HT1080 (cell line): ENCODE measurements at regions not wholly inside any gene's neighbourhood (a gene's known extent, or its start where the extent isn't known, plus 50 kb on each side); places are given as distances from the start of the nearest gene placed in this dataset.

ENCODE experiments used
- DNase-seq: peaks from one replicate; pipeline ENCODE4 v3.0.0-alpha.2; 2015; ENCODE audit warnings: low read depth

DNA sequence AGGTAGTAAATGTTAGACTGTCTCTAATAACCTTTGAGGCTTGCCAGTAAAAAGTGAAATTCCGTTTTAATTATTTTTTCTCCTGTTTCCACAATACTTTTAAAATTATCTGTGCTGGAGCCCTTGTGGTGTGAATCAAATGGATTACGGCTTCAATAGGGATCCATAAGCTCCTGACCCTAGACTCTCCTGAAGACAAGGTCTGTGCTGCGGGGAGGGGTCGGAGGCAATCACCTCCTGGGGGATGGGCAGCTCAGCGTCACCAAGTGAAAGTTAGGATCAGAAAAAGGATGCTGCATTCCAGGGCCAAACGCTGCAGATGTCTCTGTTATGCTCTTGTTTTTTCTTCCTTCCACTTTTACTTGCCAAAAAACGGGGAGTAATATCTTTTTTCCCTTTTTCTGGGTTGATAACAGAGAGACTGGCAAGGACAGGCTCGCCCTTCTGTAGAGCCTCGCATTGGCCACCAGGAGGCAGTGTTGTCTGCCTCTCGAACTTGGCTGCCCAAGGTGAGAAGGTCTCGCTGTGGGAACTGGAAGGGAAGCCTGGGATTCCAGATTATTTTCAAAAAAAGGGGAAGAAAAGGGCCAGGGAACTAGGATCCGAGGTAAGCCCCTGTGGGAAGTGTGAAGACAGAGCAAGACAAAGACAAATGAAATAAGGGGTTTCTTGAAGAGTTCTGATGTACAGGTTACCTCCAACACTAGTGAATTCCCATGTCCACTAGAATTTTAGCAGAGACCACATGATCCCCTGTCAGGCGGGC, 621.9 kb downstream of the ACTR3B start:
- DNase-seq: peak; percentile 44

DNA sequence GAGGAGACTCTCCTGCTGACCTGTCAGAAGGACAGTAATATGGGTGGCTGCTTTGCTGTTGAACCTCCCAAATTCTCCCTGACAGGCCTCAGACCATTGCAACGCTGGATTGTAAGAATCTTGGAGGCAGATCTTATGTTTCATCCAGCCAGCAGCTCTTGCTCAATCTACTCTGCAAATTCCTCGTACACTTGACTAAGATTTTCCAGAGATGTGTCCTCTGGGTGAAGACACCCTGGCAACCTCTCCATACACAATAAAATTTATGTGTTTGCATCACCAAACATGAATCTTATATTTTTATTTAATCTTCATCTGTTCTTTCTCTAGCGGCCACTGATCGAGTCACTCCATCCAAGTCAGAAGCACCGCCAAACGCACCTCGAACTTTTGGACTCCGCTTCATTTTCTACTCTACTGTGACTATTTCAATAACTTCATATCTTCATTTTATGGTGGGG, 623.1 kb downstream of the ACTR3B start:
- no peak for DNase-seq

DNA sequence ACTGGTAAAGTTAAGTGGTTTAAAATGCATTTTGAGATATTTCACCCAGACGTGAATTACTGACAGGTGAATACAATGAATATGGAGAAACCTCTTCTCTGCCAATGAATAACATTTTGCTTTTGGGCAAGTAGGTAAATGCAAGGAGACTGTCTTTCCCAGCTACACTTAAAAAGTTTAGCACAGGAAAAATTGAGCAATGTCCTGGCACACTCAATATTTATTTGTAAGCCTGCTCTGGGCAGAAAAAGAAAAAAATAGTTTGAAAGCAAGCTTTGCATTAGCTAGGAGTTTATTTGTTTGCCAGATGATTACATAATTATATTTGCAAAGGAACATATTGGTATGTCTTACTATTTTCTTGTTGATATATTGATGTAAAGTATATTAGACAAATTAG, 624.2 kb downstream of the ACTR3B start:
- no peak for DNase-seq

DNA sequence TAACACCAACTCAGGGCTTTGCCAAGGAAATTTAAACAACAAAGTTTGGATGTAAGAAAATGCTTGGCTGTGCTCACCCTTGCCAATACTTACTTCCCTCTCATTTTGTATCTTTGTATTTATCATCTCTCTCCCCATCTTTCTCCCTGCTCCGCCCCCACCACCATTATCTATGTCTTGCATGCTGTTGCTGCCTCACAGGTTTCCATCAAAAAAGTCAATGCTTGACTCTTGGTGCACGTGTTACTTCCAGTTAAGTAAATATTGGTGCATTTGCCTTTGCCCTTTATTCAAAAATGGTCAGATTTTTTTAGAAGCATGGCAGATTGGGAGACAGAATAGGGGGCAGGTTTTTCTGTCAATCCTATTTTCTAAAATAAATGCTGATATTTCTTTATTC, 626.0 kb downstream of the ACTR3B start:
- no peak for DNase-seq

DNA sequence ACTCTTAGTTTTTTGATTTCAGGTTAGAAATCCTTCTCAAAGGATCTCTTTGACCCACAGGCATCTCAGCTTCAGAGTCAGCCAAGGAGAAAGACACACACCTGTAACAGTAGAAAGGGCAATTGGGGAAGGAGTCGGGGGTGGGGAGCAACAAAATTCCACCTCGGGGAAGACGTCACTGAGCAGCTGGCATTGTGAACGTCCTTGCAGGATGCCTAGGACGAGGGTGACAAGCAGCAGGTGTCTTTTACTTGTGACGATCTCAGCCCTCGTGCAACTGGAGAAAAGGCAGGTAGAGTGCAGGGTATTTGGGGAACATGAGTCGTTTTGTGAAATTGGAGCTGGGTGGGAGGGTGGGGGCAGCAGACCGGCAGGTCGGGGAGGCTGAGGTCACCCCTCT, 627.0 kb downstream of the ACTR3B start:
- DNase-seq: no peak

DNA sequence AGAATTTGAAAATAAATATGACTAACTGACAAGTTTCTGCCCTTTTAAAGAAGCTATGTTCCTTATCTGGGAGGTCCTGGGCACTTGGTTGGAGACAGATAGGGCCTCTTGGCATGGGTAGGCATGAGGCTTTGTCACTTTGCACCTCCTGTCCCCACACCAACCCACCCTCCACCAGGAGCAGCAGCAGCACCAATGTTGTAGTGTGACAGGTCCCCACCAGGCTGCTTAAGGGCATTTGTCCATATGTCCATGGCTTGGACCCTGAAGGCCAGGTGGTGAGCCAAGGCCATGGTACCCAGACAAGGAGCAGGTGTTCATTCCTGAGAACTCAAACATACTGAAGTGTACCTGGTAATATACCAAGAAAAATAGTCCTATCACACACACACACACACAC, 629.1 kb downstream of the ACTR3B start:
- DNase-seq: no peak

DNA sequence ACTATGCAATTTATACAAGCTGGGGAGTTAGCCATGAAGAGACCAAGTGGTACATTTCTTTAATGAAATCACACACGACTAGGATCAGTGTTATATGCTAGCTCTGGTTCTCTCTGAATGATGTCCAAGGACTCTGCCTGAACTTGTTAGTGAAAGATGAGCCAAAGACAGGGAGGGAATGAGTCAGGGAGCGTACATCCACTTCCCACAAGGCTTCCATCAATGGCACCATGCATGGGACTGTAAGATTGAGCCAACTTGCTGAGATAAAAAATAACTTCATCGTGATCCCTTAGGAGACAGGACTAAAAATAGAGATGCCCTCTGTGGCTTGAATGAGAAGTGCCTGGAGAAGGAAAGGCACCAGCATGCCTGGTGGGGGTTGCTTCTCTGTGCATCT, 629.7 kb downstream of the ACTR3B start:
- DNase-seq: no peak

DNA sequence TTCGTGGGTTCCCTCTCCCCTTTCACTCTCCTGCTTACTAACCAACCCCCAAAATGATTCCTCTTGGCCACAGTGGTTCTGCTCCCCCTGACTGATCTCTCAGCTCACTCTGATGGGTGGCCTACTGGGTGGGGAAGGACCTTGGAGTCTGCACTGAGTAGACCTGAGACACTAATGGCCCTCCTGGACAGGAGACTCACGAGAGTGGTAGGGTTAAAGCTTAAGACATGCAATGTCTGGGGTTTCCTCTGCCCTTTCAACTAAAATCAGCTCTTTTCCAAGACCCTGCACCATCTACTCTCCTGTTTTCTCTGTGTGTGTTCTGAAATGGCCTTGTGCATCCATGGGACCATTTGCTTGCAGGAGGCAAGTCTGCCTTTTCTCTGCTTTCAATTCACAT, 631.4 kb downstream of the ACTR3B start:
- DNase-seq: no peak

DNA sequence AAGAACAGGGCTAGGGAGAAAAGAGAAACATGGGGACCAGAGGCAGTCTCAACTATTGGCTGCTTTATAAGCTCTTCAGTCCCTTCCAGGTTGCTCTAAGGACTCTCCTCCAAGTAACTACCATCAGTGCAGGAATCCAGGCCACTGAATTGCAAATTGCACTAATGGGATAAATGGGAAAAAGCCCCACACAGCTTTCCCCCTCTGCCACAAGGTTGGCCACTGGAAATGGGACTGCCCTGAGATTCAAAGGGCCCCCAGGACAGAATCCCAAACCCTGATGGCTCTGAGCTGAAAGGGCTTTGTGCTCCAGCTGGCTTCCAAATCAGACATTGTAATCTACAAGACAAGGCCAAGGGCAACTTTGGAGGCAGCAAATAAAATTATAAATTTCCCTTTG, 633.2 kb downstream of the ACTR3B start:
- DNase-seq: no peak

DNA sequence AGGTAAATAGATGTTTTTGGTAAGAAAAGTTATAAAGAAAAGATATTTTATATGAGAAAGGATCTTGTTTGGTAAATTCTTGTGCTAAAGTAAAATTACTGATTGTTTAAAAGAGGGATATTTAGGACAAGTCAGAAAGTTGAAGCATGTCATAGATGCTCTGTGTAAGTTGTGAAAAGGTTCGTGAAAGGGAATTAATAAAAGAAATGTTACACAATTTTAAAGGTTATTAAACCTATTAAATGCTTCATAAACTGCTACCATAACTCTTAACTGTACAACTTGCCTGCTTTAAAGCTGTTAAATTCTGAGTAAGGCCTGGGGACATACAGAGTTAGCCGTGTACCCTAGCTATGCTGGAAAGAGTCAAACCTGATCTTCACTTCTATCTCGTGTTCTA, 634.1 kb downstream of the ACTR3B start:
- no peak for DNase-seq

DNA sequence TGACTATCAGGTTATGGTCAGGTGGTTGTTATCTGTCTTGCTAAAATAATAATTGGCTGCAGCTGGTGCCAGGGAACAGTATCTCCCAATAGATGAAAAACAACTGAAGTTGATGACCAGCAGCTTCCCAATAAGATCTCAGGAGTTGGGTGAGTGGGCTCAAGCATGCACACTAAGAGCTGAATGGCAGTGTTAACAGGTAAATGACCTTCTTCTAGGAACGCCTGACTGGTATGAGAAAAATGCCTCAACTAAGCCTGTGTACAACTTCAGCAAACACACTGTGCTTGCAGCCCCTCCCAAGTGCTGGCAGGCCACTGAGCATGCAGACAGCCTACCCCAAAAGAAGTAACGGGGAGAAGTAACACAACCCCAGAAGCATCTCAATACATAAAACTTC, 636.9 kb downstream of the ACTR3B start:
- DNase-seq: no peak

DNA sequence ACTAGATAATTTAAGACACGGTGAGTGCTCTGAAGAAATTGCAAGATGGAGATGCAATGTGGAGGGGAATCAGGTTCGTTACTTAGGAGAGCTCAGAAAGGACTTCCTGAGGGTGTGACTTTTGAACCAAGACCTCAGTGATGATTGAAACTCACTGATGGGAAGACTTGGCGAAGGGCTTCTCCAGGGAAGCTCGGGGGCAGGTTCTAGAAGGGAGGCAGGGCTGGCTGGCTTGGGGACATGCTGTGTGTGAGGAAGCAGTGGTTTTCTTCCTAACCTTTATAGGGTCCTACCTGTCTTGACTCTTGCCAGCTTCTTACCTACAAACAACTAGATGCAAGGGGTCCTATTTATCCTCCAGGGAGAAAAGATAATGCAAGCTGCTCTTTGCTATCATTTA, 637.9 kb downstream of the ACTR3B start:
- no peak for DNase-seq

DNA sequence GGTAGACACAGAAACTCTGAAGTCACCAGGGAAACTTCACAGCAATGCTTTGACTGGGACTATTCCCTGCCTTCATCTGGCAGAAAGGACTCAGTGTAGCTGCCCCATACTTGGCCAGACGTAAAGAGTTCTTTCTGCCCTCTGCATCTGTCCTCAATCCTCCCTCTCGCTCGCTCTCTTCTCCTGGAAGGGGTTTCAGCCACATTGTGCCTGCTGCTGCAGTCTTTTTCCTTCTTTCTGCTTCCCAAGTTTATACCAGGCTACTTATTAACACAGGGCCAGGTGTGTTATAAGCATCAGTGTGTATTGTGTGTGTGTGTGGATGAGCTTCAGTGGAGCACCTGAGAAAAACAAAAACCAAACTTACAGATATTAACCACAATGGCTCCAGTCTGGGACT, 638.4 kb downstream of the ACTR3B start:
- no peak for DNase-seq

DNA sequence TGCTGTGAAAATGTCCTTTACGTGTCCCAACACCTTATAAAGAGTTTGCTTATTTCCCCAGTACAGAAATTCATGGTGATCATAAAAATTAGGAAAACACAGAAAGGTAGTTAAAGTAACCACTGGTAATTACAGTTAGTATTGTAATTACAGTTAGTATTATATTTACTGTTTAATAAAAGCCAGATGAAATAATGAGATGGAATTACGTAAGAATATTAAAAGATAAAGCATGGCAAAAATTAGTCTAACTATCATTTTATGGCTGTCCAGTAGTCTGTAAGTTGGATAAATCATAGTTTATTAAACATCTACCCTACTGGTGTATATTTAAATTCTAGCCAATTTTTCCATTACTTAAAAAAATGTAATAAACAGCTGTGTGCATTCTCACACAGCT, 638.8 kb downstream of the ACTR3B start:
- no peak for DNase-seq

DNA sequence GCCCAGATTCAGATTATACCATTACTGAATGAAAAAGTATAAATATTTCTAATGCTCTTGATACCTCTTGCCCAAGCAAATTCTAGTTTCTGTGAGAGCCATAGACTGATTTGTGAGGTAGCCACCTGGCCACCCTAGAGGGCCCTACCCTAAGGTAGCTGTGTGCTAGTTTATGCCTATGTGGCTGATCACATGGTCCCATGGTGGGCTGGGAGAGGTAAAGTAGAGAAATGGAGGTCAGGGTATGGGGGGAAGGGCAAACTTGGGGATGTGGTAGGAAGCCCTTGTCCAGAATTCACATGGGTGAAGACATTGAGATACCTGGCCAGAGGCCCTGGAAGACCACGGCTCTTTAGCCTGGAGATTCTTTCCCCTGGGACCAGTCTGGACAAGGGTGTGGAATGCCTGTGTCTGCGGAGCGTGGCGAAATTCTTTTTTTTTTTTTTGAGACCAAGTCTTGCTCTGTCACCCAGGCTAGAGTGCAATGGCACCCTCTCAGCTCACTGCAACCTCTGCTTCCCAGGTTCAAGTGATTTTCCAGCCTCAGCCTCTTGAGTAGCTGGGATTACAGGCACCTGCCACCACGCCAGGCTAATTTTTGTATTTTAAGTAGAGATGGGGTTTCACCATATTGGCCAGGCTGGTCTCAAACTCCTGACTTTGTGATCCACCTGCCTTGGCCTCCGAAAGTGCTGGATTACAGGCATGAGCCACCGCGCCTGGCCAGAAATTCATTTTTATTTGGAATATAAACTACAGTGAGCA, 639.4 kb downstream of the ACTR3B start:
- no peak for DNase-seq

DNA sequence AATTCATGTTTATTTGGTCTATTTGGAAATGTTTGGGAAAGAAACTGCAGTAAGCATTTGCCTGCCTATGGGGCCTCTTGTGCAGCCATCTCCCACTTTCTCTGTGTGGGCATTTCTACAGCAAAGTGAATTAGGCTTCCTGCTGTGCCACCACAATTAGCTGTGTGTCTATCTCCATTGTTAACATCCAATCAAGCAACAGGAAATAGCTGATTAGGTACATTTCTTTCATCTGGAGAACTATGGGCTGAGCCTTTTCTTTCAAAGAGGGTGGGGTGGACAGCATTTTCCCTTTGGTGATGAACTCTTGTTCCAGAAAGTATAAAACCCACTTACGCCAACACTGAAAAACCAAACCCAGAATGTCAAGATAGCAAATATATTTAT, 640.0 kb downstream of the ACTR3B start:
- no peak for DNase-seq

DNA sequence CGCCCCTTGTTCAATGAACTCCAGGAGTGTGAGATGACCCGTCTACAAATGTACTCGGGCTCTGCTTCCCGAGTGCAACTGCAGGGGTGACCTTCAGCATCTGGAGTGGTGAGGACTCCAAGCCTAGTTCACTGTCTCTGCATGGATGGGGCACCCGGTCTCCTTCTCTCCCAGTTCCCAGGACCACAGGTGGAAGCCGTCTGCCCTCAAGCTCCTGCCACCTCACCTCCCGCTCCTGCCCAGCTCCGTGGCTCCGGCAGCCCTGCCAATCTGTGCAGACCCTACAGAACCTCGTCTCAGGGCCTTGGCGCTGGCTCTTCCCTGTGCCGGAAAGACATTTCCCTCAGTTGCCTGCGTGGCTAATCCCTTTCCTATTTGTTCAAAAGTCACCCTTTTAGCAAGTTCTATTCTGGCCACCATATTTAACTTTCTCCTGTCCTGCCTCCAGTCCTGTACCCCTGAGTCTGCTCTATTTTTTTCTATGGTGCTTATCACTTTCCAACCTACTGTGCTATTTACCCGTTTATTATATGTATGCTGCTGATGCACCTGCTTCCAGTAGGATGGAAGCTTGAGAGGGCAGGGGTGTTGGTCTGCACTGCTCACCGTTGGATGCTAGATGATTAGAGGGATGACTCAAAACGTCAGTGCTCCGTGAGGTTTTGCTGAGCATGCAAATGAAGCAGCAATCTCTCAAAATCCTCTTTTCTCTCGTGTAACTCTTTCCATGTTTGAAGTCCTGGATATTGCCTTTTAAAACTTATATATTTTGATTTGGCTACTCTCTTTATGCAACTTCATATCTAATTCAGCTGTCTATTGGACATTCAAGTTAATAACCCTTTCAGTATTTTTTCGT, 641.4 kb downstream of the ACTR3B start:
- DNase-seq: no peak

DNA sequence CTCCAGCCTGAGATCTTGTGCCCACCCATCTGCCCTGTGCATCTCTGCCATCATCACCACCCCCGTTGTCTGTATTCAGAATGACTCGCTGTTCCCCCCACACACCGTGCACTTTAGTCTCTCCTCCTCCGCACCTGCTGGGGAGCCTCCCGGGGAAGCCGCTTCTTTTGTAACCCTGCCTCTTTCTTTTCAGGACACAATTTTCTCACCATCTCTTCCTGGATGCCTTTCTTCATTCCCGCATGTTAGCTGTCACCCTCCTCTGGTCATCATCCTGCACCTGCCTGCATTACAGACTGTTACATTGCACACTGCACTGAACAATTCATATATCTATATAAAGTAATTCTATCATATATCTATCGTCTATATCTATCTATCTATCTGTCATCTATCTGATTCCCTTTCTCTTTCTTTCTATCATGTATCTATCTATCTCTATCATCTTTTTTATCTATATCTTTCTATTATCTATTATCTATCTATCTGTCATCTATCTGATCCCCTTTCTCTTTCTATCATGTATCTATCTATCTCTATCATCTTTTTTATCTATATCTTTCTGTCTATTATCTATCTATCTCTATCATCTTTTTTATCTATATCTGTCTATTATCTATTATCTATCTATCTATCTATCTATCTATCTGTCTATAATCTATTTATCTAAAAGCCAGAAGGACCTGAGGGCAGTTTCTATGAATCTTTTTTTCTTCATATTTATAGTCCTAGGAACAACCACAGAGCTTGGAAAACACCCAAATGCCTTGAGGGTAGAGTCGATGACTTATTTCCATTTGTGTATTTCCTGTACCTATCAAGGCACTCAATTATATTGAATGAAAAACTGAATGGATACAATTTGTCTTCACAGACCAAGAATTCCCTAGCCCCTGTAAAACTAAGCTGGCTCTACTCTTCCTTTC, 642.5 kb downstream of the ACTR3B start:
- no peak for DNase-seq

DNA sequence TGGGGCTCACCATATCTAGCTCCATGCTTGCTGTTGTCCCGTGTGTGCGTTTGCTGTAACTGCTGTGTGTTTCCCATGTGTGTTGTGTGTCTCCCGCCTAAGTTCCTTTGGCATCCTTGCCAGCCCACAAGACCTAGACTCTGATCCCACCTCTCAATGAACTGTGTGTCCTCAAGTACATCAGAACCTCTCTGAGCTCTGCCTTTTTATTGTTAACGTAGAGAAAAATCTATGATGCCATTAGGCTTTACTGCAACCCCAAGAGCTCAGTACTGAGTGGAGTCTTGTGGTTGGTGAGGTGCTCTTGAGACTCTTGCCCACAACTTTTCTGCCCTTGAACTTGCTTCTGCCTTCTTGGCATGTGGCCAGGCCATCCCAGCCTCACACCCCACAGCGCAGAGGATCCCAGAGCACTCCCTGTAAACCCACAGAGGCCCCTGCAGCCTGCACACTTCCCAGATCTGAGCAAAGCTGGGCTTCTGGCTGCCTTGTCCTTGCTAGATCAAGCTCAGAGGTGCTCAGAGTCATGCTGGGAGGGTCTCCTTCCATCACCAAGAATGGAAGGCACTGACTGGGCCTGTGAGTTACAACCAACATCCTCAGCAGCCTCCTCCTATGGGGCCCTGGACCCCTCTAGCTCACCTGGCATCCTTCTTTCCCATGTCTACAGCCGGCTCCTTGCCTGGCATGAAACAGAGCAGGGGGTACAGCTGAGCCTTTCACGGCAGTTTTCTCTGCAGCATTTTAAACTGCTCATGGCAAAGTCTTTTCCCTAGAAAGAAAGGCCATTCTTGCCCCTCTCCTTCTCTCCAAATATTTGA, 643.4 kb downstream of the ACTR3B start:
- DNase-seq: no peak

DNA sequence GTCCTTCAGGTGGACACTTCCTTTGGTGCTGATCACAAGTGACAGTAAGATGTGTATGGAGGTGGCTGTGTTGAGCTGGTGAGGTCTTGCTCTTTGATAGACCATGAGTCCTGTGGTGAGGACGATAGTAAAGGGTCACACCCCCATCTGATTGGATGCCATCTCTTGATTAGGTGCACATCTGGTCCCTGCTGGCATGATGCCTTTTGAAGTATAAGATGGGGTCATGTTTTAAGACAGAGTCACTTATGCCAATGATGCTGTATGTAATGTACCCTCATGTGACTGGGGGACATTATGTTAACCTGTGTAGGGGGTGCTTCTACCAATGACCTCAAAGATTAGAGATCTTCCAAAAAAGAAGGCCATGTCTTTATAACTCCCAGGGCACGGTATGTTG, 644.6 kb downstream of the ACTR3B start:
- DNase-seq: no peak
